HG02798 (cell line): ENCODE measurements at regions not wholly inside any gene's neighbourhood (a gene's known extent, or its start where the extent isn't known, plus 50 kb on each side); places are given as distances from the start of the nearest gene placed in this dataset.

Source experiments
- ATAC-seq: cut with Tn5 transposase; IDR thresholded peaks from one replicate; pipeline ENCODE4 v1.9.1; 2021; ENCODE audit warnings: mild to moderate bottlenecking; ENCODE audit not compliant: unreplicated experiment, poor library complexity

GRCh38 chr5:124649491-124650146, 96.8 kb downstream of the ZNF608 start:
- peak; percentile 77 for ATAC-seq

GRCh38 chr5:124648902-124649467, 97.5 kb downstream of the ZNF608 start:
- ATAC-seq, result no peak

GRCh38 chr5:124647352-124647751, 99.1 kb downstream of the ZNF608 start:
- no peak for ATAC-seq

GRCh38 chr5:124645396-124645795, 101.0 kb downstream of the ZNF608 start:
- peak; percentile 28 for ATAC-seq

- ATAC-seq, result no peak
Measured at GRCh38 chr5:124644582-124644981, 101.9 kb downstream of the ZNF608 start.

- ATAC-seq, result no peak
Measured at GRCh38 chr5:124644138-124644537, 102.3 kb downstream of the ZNF608 start.

GRCh38 chr5:124643336-124643735, 103.1 kb downstream of the ZNF608 start:
- no peak for ATAC-seq

GRCh38 chr5:124642151-124642550, 104.3 kb downstream of the ZNF608 start:
- peak; percentile 46 for ATAC-seq

- ATAC-seq, result no peak
Measured at GRCh38 chr5:124641154-124641792, 105.2 kb downstream of the ZNF608 start.

- ATAC-seq, result no peak
Measured at GRCh38 chr5:124639095-124639665, 107.3 kb downstream of the ZNF608 start.

GRCh38 chr5:124637011-124637410, 109.4 kb downstream of the ZNF608 start:
- ATAC-seq, result no peak

- no peak for ATAC-seq
Measured at GRCh38 chr5:124634741-124635323, 111.6 kb downstream of the ZNF608 start.

GRCh38 chr5:124634228-124634739, 112.2 kb downstream of the ZNF608 start:
- ATAC-seq, result no peak

- ATAC-seq, result no peak
Measured at GRCh38 chr5:124633209-124633608, 113.2 kb downstream of the ZNF608 start.

GRCh38 chr5:124631874-124632550, 114.4 kb downstream of the ZNF608 start:
- no peak for ATAC-seq

- peak; percentile 79 for ATAC-seq
Measured at GRCh38 chr5:124630767-124631704, 115.4 kb downstream of the ZNF608 start.

GRCh38 chr5:124628721-124629596, 117.5 kb downstream of the ZNF608 start:
- ATAC-seq, result peak; percentile 55
